IPS-NIHi7 (cell line): ENCODE measurements at regions not wholly inside any gene's neighbourhood (a gene's known extent, or its start where the extent isn't known, plus 50 kb on each side); places are given as distances from the start of the nearest gene placed in this dataset.
"Not testable (repeated sequence)": the region's sequence is repeated elsewhere in the genome, so short reads cannot be mapped to it uniquely, and the experiment has no call there.

Experiments used
- DNase-seq: peaks from one replicate; pipeline ENCODE4 v3.0.0; 2012; ENCODE audit warnings: mixed read lengths; ENCODE audit errors: extremely low spot score

GRCh38 chr20:4435671-4436455 is 186.8 kb upstream of the ADRA1D start:
- DNase-seq = no peak

- DNase-seq = no peak
These were observed 186.1 kb upstream of the ADRA1D start for GRCh38 chr20:4435225-4435624.

GRCh38 chr20:4434681-4435080 is 185.6 kb upstream of the ADRA1D start:
- DNase-seq = no peak

- no peak for DNase-seq
These were observed 182.4 kb upstream of the ADRA1D start for GRCh38 chr20:4431446-4431845.

- DNase-seq = not testable (repeated sequence)
These were observed 181.7 kb upstream of the ADRA1D start for GRCh38 chr20:4430826-4431225.

- no peak for DNase-seq
These were observed 179.0 kb upstream of the ADRA1D start for GRCh38 chr20:4427940-4428586.

GRCh38 chr20:4418141-4418540 is 169.1 kb upstream of the ADRA1D start:
- no peak for DNase-seq

- no peak for DNase-seq
These were observed 166.2 kb upstream of the ADRA1D start for GRCh38 chr20:4415281-4415680.

GRCh38 chr20:4413314-4414049 is 164.4 kb upstream of the ADRA1D start:
- no peak for DNase-seq

- no peak for DNase-seq
These were observed 163.1 kb upstream of the ADRA1D start for GRCh38 chr20:4412216-4412615.

- no peak for DNase-seq
These were observed 162.7 kb upstream of the ADRA1D start for GRCh38 chr20:4411744-4412143.

GRCh38 chr20:4406627-4407026 is 157.5 kb upstream of the ADRA1D start:
- DNase-seq = peak; percentile 30

- DNase-seq = no peak
These were observed 152.5 kb upstream of the ADRA1D start for GRCh38 chr20:4401601-4402000.

- DNase-seq = no peak
These were observed 135.9 kb upstream of the ADRA1D start for GRCh38 chr20:4384961-4385360.

- no peak for DNase-seq
These were observed 134.9 kb upstream of the ADRA1D start for GRCh38 chr20:4383961-4384360.

GRCh38 chr20:4375881-4376280 is 126.8 kb upstream of the ADRA1D start:
- DNase-seq = no peak

- DNase-seq = no peak
These were observed 124.4 kb upstream of the ADRA1D start for GRCh38 chr20:4373454-4373853.

- DNase-seq = no peak
These were observed 122.7 kb upstream of the ADRA1D start for GRCh38 chr20:4371623-4372251.

GRCh38 chr20:4370851-4371250 is 121.8 kb upstream of the ADRA1D start:
- DNase-seq = no peak

- DNase-seq = no peak
These were observed 120.7 kb upstream of the ADRA1D start for GRCh38 chr20:4369798-4370124.

GRCh38 chr20:4369119-4369797 is 120.2 kb upstream of the ADRA1D start:
- DNase-seq = no peak

GRCh38 chr20:4366076-4366475 is 117.0 kb upstream of the ADRA1D start:
- no peak for DNase-seq
